Mesendoderm (in vitro differentiated cells): ENCODE measurements at regions not wholly inside any gene's neighbourhood (a gene's known extent, or its start where the extent isn't known, plus 50 kb on each side); places are given as distances from the start of the nearest gene placed in this dataset.
"Not testable (repeated sequence)": the region's sequence is repeated elsewhere in the genome, so short reads cannot be mapped to it uniquely, and the experiment has no call there.

Source experiments
- DNase-seq: peaks from one replicate; pipeline ENCODE4 v3.0.0; 2013
- H2AK5ac ChIP-seq: 2 replicates; pipeline ENCODE4 v1.6.1; 2013; ENCODE audit warnings: low read length, inconsistent platforms
- H2BK120ac ChIP-seq: 2 replicates; pipeline ENCODE4 v1.6.1; 2013; ENCODE audit warnings: low read depth, mild to moderate bottlenecking, low read length, moderate library complexity, mixed read lengths
- H2BK15ac ChIP-seq: replicated peaks from 2 replicates; pipeline ENCODE4 v1.6.1; 2013; ENCODE audit warnings: low read depth, mild to moderate bottlenecking, moderate library complexity
- H2BK5ac ChIP-seq: 2 replicates; pipeline ENCODE4 v1.6.1; 2013; ENCODE audit warnings: low read length, inconsistent platforms
- H3K18ac ChIP-seq: 2 replicates; pipeline ENCODE4 v1.6.1; 2013; ENCODE audit warnings: mild to moderate bottlenecking, low read length, mixed read lengths
- H3K23ac ChIP-seq: one replicate; pipeline ENCODE4 v1.6.1; 2013; ENCODE audit warnings: low read length
- H3K27ac ChIP-seq: 2 replicates; pipeline ENCODE4 v1.5.1; 2013; ENCODE audit warnings: low read depth, mild to moderate bottlenecking, inconsistent platforms, low read length, moderate library complexity
- H3K27me3 ChIP-seq: 2 replicates; pipeline ENCODE4 v1.6.1; 2013; ENCODE audit warnings: low read length, control low read depth, mild to moderate bottlenecking, inconsistent platforms; ENCODE audit not compliant: insufficient read depth, poor library complexity
- H3K36me3 ChIP-seq: 2 replicates; pipeline ENCODE4 v1.6.1; 2013; ENCODE audit warnings: low read length, inconsistent platforms; ENCODE audit not compliant: control insufficient read depth, insufficient read depth
- H3K4ac ChIP-seq: one replicate; pipeline ENCODE4 v1.6.1; 2013; ENCODE audit warnings: low read depth, mild to moderate bottlenecking, low read length, moderate library complexity
- H3K4me1 ChIP-seq: 2 replicates; pipeline ENCODE4 v1.6.1; 2013; ENCODE audit warnings: low read depth, low read length, inconsistent platforms; ENCODE audit not compliant: control insufficient read depth
- H3K4me2 ChIP-seq: 2 replicates; pipeline ENCODE4 v1.6.1; 2013; ENCODE audit warnings: low read length
- H3K4me3 ChIP-seq: 2 replicates; pipeline ENCODE4 v1.5.1; 2013; ENCODE audit warnings: mild to moderate bottlenecking, low read length
- H3K56ac ChIP-seq: one replicate; pipeline ENCODE4 v1.6.1; 2013; ENCODE audit warnings: low read length
- H3K79me1 ChIP-seq: 2 replicates; pipeline ENCODE4 v1.6.1; 2013; ENCODE audit warnings: low read length, inconsistent platforms
- H3K79me2 ChIP-seq: 2 replicates; pipeline ENCODE4 v1.6.1; 2013; ENCODE audit warnings: mild to moderate bottlenecking, low read length; ENCODE audit not compliant: control insufficient read depth, insufficient read depth
- H3K9ac ChIP-seq: 2 replicates; pipeline ENCODE4 v1.6.1; 2013; ENCODE audit warnings: low read length, inconsistent platforms
- H4K5ac ChIP-seq: one replicate; pipeline ENCODE4 v1.6.1; 2013; ENCODE audit warnings: low read length
- H4K8ac ChIP-seq: one replicate; pipeline ENCODE4 v1.6.1; 2013; ENCODE audit warnings: low read depth, mild to moderate bottlenecking, control low read depth, low read length, moderate library complexity
- WGBS: extraction: QIAGEN DNeasy Blood & Tissue Kit; methylation state at CpG from one replicate; pipeline ENCODE4 v1.1.7; 2013; ENCODE audit warnings: low lambda C conversion rate, missing lambda C conversion rate; ENCODE audit not compliant: insufficient coverage; ENCODE audit errors: extremely low coverage; 5-methylcytosine and 5-hydroxymethylcytosine counted together

DNA sequence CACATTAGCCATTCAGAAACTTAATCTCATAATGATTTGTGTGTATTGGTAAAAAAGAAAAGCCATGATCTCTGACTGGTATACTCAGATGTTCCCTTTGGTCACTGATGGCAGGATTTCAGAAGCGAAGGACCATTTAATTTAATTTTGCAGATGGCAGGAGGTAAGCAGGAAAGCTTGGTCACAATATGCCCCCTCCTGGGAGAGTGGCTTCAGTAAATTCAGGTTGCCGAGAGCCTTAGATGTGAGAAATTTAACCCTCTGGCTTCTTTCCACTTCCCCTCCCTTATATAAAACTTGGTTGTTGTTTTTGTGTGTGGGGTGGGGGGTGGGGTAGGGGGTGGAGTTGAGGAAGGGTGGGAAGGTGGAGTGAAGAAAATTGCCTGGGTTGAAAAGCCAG, 72.8 kb downstream of the SRGAP2 start:
- not testable (repeated sequence) for H4K8ac ChIP-seq, H3K18ac ChIP-seq, H3K9ac ChIP-seq, H3K4me1 ChIP-seq, H2BK120ac ChIP-seq, H2AK5ac ChIP-seq, H3K4ac ChIP-seq, H3K4me2 ChIP-seq, H2BK15ac ChIP-seq, H3K4me3 ChIP-seq, H3K27me3 ChIP-seq, H3K23ac ChIP-seq, H2BK5ac ChIP-seq, H3K56ac ChIP-seq, H3K36me3 ChIP-seq, H3K27ac ChIP-seq, H4K5ac ChIP-seq, H3K79me2 ChIP-seq, H3K79me1 ChIP-seq
- DNase-seq: peak; percentile 37
- WGBS: no CpG with 5 or more reads among the region's 2 CpGs

DNA sequence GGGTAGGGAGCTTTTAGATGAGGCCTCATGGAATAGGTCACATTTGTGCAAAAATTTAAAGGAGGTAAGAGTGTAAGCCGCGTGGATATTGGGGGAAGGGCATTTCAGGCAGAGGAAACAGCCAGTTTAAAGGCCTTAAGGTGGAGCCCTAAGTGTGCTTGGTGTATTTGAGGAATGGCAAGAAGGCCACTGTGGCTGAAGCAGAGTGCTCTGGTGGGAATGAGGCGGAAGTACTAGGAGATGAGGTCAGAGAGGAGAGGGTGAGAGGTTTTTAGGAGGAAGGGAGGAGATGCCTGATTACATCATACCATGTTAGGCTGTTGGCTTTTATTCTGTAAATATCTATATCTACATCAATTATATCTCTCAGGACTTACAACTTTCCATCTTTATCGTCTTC, 75.3 kb downstream of the SRGAP2 start:
- H3K9ac ChIP-seq, H2BK5ac ChIP-seq, H3K56ac ChIP-seq, H3K27me3 ChIP-seq, H2BK15ac ChIP-seq, H3K4me1 ChIP-seq, H3K79me1 ChIP-seq, H3K79me2 ChIP-seq, H3K36me3 ChIP-seq, H4K5ac ChIP-seq, H3K27ac ChIP-seq, H2BK120ac ChIP-seq, H4K8ac ChIP-seq, H3K4me3 ChIP-seq, H3K23ac ChIP-seq, H2AK5ac ChIP-seq, H3K4me2 ChIP-seq, H3K4ac ChIP-seq, H3K18ac ChIP-seq: not testable (repeated sequence)
- no CpG with 5 or more reads among the region's 4 CpGs for WGBS
- DNase-seq: peak; percentile 91

DNA sequence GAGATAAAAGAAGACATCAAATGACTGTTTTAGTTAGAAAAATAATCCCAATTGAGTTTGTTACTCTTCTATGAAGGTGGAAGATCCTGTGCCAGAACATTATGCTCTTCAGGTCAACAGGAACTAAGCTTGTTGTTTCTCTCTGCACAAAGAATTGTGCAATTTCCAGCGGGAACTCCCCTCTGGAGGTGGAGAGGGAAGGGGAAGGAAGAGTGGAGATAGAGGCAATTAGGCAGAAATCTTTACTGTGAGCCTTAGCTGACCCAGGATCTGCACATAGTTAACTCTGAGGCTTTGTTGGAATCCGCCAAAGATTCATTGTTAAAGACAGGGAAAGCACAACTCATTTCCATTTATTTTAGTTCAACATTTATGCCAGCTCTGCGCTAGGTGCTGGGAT, 77.3 kb downstream of the SRGAP2 start:
- H3K79me2 ChIP-seq, H3K4me3 ChIP-seq, H3K18ac ChIP-seq, H3K79me1 ChIP-seq, H3K4me2 ChIP-seq, H4K5ac ChIP-seq, H3K4ac ChIP-seq, H3K27me3 ChIP-seq, H3K9ac ChIP-seq, H3K36me3 ChIP-seq, H2BK15ac ChIP-seq, H2BK5ac ChIP-seq, H3K23ac ChIP-seq, H2AK5ac ChIP-seq, H3K4me1 ChIP-seq, H2BK120ac ChIP-seq, H3K27ac ChIP-seq, H3K56ac ChIP-seq, H4K8ac ChIP-seq, DNase-seq: not testable (repeated sequence)
- WGBS: no CpG with 5 or more reads among the region's 3 CpGs

DNA sequence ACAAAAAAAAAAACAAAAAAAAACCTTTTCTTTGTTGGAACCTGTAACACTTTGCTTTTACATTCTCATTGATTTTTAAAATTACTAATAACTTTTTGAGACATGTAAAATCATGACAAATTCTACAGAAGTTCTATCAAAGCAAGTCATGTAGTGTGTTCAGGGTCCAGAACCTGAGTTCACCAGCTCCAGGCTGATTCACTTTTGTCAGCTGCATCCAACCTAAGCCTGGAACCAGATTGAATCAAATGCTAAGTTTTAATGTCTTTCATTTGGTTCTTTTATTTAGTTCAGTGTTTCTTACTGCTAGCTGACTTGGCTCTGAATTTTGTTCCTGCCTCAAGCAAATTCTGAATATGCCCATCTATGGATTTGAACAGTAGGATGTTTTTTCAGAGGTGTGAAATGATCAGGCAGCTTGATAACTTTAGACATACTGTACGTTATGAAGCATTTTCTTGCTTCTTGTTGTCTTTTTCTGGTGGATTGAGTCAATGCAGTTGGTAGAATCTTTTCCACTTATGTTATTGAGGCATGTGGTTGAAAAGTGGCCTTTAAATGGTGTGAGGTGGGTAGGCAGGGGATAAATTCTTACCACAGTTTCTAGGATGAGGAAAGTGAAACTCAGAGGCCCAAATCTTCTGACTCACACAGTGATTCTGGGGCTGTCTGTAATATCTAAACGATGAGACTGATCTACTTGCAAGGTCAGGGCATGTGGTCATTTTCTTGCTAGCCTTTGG, 78.7 kb downstream of the SRGAP2 start:
- H4K5ac ChIP-seq, H3K4ac ChIP-seq: not testable (repeated sequence)

DNA sequence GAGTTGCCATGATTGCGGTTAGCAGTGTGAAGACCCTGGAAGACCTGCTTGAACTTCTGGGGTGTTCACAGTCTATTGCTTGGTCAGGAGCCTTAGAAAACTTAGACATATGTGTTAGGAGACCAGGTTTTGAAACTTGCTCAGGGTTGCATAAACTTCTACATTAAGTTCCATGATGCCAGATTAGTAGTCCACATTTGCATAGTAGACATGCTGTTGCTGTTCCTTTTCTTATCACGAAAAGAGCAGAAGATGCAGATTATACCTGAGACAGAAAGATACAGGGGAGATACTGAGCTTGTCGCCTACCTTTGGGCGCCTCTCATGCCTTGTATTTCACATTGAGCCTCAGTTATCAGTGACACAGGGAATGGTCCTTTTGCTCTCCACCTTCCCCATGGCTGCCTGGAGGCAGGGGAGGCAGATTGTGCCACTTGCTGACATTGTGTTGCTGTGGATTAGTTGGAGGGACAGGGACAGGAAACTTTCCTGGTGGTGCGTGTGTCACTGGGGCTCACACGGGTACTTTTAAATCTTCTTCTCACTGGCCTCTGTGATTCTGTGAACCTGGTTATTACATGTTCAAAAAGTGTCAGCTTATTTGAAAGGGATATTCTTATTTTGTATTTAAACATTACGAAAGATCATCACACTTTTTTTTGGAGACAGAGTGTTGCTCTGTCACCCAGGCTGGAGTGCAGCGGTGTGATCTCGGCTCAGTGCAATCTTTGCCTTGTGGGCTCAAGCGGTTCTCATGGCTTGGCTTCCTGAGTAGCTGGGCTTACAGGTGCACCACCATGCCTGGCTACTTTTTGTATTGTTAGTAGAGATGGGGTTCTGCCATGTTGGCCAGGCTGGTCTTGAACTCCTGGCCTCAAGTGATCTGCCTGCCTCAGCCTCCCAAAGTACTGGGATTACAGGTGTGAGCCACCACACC, 82.0 kb downstream of the SRGAP2 start:
- not testable (repeated sequence) for H3K4me3 ChIP-seq, H3K4me2 ChIP-seq, H3K18ac ChIP-seq, H2AK5ac ChIP-seq, H3K4me1 ChIP-seq, H2BK5ac ChIP-seq, H3K79me1 ChIP-seq, H3K36me3 ChIP-seq, H2BK120ac ChIP-seq, H3K4ac ChIP-seq, H3K27ac ChIP-seq, H3K23ac ChIP-seq, H3K56ac ChIP-seq, H2BK15ac ChIP-seq, DNase-seq, H3K79me2 ChIP-seq, H4K8ac ChIP-seq, H4K5ac ChIP-seq, H3K27me3 ChIP-seq, H3K9ac ChIP-seq
- WGBS: no CpG with 5 or more reads among the region's 10 CpGs

More for the DNA sequence above, 78.7 kb downstream of the SRGAP2 start:
- not testable (repeated sequence) for H3K18ac ChIP-seq, H3K4me1 ChIP-seq, DNase-seq, H3K56ac ChIP-seq, H2AK5ac ChIP-seq, H3K27ac ChIP-seq, H4K8ac ChIP-seq, H3K27me3 ChIP-seq, H3K79me2 ChIP-seq, H2BK5ac ChIP-seq, H3K4me2 ChIP-seq, H2BK120ac ChIP-seq, H2BK15ac ChIP-seq, H3K23ac ChIP-seq, H3K79me1 ChIP-seq, H3K36me3 ChIP-seq, H3K4me3 ChIP-seq, H3K9ac ChIP-seq
- no CpG with 5 or more reads among the region's 2 CpGs for WGBS
